ENCODE measurements at regions not wholly inside any gene's neighbourhood (a gene's known extent, or its start where the extent isn't known, plus 50 kb on each side); places are given as distances from the start of the nearest gene placed in this dataset.

DNA sequence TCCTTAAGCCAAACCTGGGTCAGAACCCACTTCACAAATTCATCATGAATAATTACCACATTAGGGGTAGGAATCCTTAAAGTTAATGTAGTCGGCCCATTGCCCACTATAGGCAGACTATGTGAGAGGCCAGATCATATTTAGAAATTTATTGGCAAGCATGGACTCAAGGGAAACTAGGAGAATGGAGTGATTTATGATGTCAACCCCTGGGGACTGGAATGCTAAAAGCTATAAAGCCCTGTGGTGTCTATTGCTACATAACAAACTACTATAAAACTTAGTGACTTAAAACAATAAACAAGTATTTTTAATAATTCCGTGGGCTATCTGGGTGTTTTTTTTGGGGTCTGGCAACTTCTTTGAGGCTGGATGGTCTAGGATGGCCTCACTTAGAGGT, 93.9 kb downstream of the PPP1R2C start:
- Mint-ChIP-seq H3K36me3 (no peaks in the 10 kb centered on the region), H3K4me3 (no peak overlapping the region), H3K9me3 (no peaks in the 10 kb centered on the region), H3K27ac (no peak overlapping the region), H3K4me1 (peaks cover 2% of the 10 kb centered on the region), H3K27me3 (no peaks in the 10 kb centered on the region)
- no peak for DNase-seq

DNA sequence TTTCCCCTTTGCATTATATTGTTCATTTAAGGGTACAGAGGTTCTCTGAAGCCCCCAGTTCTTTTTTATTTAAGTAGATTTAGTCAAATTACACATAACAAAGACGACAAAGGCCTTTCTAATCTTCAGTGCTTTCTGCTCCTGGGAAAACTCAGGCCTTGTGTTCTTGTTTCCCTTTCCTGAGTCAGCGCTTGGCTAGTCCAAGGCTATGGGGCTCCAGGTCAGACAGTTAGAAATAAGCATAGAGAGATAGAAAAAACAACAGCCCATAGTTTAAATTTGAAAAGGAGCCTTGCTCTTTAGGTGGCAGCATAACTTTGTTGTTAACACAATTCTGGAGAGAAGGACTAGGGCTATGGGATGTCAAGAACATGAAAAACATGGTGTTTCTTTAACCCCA, 97.3 kb downstream of the PPP1R2C start:
- no peaks in the 10 kb centered on the region for H3K27me3 Mint-ChIP-seq
- no peak for DNase-seq
- H3K9me3 Mint-ChIP-seq: no peaks in the 10 kb centered on the region
- H3K36me3 Mint-ChIP-seq: no peaks in the 10 kb centered on the region
- no peak overlapping the region for H3K27ac Mint-ChIP-seq
- no peak overlapping the region for H3K4me3 Mint-ChIP-seq
- peaks cover 2% of the 10 kb centered on the region for H3K4me1 Mint-ChIP-seq

GRCh38 chrX:42678133-42678532, 99.8 kb downstream of the PPP1R2C start:
- Mint-ChIP-seq H3K9me3 (no peaks in the 10 kb centered on the region), H3K4me1 (peaks cover 2% of the 10 kb centered on the region)

DNA sequence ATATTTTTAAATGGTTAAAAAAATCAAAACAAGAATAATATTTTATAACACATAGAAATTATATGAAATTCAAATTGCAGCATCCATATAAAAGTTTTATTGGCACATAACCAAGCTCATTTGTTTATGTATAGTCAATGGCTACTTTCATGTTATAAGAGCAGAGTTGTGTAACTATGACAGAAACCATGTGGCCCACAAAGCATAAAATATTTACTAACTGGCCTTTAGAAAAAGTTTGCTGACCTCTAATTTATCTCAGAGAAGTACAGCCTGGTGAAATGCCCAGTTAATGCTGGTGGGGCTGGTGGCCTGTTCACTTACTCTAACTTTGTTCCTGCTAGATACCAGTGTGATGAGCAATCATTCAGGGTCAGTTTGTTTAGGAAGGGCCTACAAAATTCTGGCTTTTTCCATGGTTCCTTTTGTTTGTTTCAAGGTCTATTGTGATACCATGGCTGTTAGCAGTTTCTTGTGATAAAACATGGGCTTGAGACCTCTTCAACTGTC, 104.6 kb downstream of the PPP1R2C start:
- no peak overlapping the region for H3K27ac Mint-ChIP-seq

More at GRCh38 chrX:42678133-42678532, 99.8 kb downstream of the PPP1R2C start:
- no peak for DNase-seq
- no peaks in the 10 kb centered on the region for H3K27me3 Mint-ChIP-seq
- no peak overlapping the region for H3K4me3 Mint-ChIP-seq
- no peaks in the 10 kb centered on the region for H3K36me3 Mint-ChIP-seq
- no peak overlapping the region for H3K27ac Mint-ChIP-seq

GRCh38 chrX:42664680-42665079, 113.3 kb downstream of the PPP1R2C start:
- H3K36me3 Mint-ChIP-seq: peaks cover 3% of the 10 kb centered on the region
- no peaks in the 10 kb centered on the region for H3K27me3 Mint-ChIP-seq
- peaks cover 4% of the 10 kb centered on the region for H3K9me3 Mint-ChIP-seq
- no peaks in the 10 kb centered on the region for H3K4me1 Mint-ChIP-seq
- H3K27ac Mint-ChIP-seq: no peak overlapping the region
- no peak for DNase-seq
- H3K4me3 Mint-ChIP-seq: no peak overlapping the region

More for the DNA sequence above, 104.6 kb downstream of the PPP1R2C start:
- Mint-ChIP-seq H3K36me3 (no peaks in the 10 kb centered on the region), H3K4me1 (no peaks in the 10 kb centered on the region), H3K9me3 (no peaks in the 10 kb centered on the region), H3K4me3 (no peak overlapping the region), H3K27me3 (no peaks in the 10 kb centered on the region)
- no peak for DNase-seq

DNA sequence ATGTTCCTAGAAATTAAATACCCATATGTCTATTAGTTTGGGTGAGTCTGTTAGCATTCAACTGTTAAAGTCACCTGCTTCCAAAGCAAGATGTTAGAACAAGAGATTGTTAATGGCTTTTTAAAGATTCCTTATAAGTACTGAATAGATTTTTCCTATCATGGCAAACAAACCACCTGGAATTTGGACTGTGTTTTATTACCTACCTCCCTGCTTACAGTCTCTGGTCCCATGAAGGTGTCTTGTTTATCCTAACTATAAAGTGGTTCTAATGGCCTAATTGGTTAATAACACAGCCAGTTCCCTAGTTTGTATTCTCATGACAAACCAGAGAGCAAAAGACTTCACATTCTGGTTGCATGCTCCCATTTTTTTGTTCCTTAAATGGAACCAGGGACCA, 149.5 kb downstream of the PPP1R2C start:
- H3K27me3 Mint-ChIP-seq: no peaks in the 10 kb centered on the region
- no peak overlapping the region for H3K4me3 Mint-ChIP-seq
- DNase-seq: no peak
- peaks cover 2% of the 10 kb centered on the region for H3K9me3 Mint-ChIP-seq
- H3K4me1 Mint-ChIP-seq: no peaks in the 10 kb centered on the region
- H3K27ac Mint-ChIP-seq: no peak overlapping the region
- peaks cover 2% of the 10 kb centered on the region for H3K36me3 Mint-ChIP-seq

GRCh38 chrX:42627891-42628290, 150.1 kb downstream of the PPP1R2C start:
- Mint-ChIP-seq H3K36me3 (peaks cover 2% of the 10 kb centered on the region), H3K4me1 (no peaks in the 10 kb centered on the region), H3K4me3 (no peak overlapping the region), H3K27ac (no peak overlapping the region), H3K27me3 (no peaks in the 10 kb centered on the region), H3K9me3 (peaks cover 2% of the 10 kb centered on the region)
- DNase-seq: no peak

DNA sequence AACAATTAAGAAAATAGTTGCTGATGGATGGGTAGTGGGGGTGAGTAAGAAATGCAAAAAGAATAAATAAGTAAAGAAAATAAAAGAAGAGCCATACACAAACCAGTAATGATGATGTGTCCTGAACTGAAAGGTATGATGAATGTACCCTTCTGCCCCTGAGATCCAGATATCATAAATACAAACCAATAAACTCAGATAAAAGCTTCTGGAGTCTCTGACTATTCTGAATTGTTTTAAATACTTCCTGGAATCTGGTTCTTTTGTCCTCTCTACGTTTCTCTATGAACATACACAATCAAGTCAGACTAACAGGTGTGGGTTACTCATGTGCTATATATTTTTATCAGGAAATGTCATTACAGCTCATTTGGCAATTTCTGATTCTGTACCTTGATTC, 153.4 kb downstream of the PPP1R2C start:
- no peaks in the 10 kb centered on the region for H3K27me3 Mint-ChIP-seq
- no peak overlapping the region for H3K27ac Mint-ChIP-seq
- H3K4me1 Mint-ChIP-seq: no peaks in the 10 kb centered on the region
- peaks cover 1% of the 10 kb centered on the region for H3K9me3 Mint-ChIP-seq
- no peak overlapping the region for H3K4me3 Mint-ChIP-seq
- H3K36me3 Mint-ChIP-seq: peaks cover under 1% of the 10 kb centered on the region
- DNase-seq: no peak

DNA sequence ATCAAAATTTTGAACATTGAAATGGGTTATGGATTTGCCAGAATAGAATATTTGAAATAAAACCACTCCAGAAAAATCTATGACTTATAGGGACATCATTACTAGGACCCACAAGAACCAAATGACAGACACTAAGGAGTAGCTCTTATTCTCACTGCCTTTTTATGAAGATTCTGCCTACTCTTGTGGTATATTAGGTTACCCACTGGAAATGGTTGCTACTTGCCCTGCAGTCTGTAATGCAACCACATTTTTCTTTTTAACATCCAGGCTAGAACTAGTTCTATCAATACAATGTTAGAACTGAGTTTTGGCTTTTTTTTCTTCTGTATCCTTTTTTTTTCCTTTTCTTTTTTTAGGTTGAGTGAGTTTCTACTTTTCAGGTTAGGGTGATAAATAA, 158.9 kb downstream of the PPP1R2C start:
- H3K4me1 Mint-ChIP-seq: peaks cover 12% of the 10 kb centered on the region
- no peak overlapping the region for H3K27ac Mint-ChIP-seq
- peaks cover 3% of the 10 kb centered on the region for H3K9me3 Mint-ChIP-seq

DNA sequence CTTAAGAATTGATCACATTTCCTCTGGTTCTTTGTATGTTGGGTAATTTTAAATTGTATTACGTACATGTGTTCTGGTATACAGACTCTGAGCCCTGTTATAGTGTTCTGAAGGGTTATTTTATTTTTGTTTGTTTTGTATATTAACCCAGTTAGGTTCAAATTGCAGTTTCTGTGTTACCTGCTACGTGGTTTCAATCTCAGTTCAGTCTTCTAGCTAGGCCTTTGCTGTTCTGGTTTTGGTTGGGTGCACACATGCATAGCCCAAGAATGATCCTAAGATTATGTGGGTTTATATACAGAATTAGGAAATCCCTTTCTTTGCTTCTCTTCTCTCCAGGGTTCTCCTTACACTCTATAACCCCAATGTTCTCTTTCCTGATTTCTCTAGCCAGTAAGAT, 161.0 kb downstream of the PPP1R2C start:
- Mint-ChIP-seq H3K9me3 (peaks cover 2% of the 10 kb centered on the region), H3K36me3 (no peaks in the 10 kb centered on the region), H3K27ac (no peak overlapping the region), H3K27me3 (no peaks in the 10 kb centered on the region), H3K4me3 (no peak overlapping the region), H3K4me1 (peaks cover 12% of the 10 kb centered on the region)
- DNase-seq: no peak

More for the DNA sequence above, 158.9 kb downstream of the PPP1R2C start:
- Mint-ChIP-seq H3K4me3 (no peak overlapping the region), H3K36me3 (no peaks in the 10 kb centered on the region), H3K27me3 (no peaks in the 10 kb centered on the region)
- no peak for DNase-seq

DNA sequence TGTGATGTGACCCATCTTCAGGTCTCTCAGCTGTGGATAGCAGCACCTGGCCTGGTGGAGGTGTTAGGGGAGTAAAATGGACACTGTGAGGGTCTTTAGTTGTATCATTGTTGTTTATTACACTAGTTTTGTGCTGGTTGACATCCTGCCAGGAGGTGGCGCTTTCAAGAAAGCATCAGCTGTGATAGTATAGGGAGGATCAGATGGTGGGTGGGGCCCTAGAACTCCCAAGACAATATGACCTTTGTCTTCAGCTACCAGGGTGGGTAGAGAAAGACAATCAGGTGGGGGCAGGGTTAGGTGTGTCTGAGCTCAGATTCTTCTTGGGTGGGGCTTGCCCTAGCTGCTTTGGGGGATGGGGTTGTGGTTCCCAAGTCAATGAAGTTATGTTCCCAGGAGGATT, 162.8 kb downstream of the PPP1R2C start:
- H3K27me3 Mint-ChIP-seq: no peaks in the 10 kb centered on the region
- no peak overlapping the region for H3K27ac Mint-ChIP-seq
- no peak overlapping the region for H3K4me3 Mint-ChIP-seq
- peaks cover 12% of the 10 kb centered on the region for H3K4me1 Mint-ChIP-seq
- peaks cover 2% of the 10 kb centered on the region for H3K9me3 Mint-ChIP-seq
- no peaks in the 10 kb centered on the region for H3K36me3 Mint-ChIP-seq
- DNase-seq: no peak

- no peaks in the 10 kb centered on the region for H3K4me1 Mint-ChIP-seq
- H3K4me3 Mint-ChIP-seq: no peak overlapping the region
- DNase-seq: no peak
- no peaks in the 10 kb centered on the region for H3K27me3 Mint-ChIP-seq
- H3K9me3 Mint-ChIP-seq: no peaks in the 10 kb centered on the region
- no peaks in the 10 kb centered on the region for H3K36me3 Mint-ChIP-seq
- H3K27ac Mint-ChIP-seq: no peak overlapping the region
Measured at GRCh38 chrX:42606591-42606990, 171.4 kb downstream of the PPP1R2C start.

DNA sequence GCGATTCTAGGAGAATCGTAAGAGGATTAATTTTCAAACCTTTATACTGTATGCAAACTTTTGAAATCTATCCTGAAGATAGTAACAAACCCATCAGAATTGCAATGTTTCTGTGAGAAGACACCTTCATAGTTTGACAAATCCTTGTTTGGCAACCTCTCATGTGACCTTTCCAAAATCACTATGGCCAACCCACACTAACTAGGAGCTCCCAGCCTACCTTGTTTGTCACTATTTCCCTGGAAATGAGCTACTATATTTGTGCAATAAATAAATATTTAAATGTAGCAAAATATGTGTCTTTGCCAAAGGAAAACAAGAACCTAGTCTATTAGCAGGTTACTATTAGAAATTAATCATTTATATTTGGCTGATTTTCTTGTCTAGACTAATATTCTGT, 173.7 kb downstream of the PPP1R2C start:
- H3K36me3 Mint-ChIP-seq: no peaks in the 10 kb centered on the region
- DNase-seq: no peak

GRCh38 chrX:42603016-42603415, 174.9 kb downstream of the PPP1R2C start:
- Mint-ChIP-seq H3K9me3 (no peaks in the 10 kb centered on the region), H3K4me3 (no peak overlapping the region), H3K27me3 (no peaks in the 10 kb centered on the region), H3K27ac (no peak overlapping the region), H3K4me1 (no peaks in the 10 kb centered on the region), H3K36me3 (no peaks in the 10 kb centered on the region)
- no peak for DNase-seq

More for the DNA sequence above, 173.7 kb downstream of the PPP1R2C start:
- no peak overlapping the region for H3K4me3 Mint-ChIP-seq
- H3K27me3 Mint-ChIP-seq: no peaks in the 10 kb centered on the region
- H3K27ac Mint-ChIP-seq: no peak overlapping the region
- H3K4me1 Mint-ChIP-seq: no peaks in the 10 kb centered on the region
- no peaks in the 10 kb centered on the region for H3K9me3 Mint-ChIP-seq

- Mint-ChIP-seq H3K9me3 (no peaks in the 10 kb centered on the region), H3K27ac (no peak overlapping the region), H3K4me1 (no peaks in the 10 kb centered on the region), H3K36me3 (no peaks in the 10 kb centered on the region), H3K27me3 (no peaks in the 10 kb centered on the region), H3K4me3 (no peak overlapping the region)
- no peak for DNase-seq
Measured at GRCh38 chrX:42602566-42602965, 175.4 kb downstream of the PPP1R2C start.

- H3K4me1 Mint-ChIP-seq: no peaks in the 10 kb centered on the region
Measured at GRCh38 chrX:42602136-42602535, 175.8 kb downstream of the PPP1R2C start.

GRCh38 chrX:42597481-42597880, 180.5 kb downstream of the PPP1R2C start:
- H3K27me3 Mint-ChIP-seq: no peaks in the 10 kb centered on the region
- H3K9me3 Mint-ChIP-seq: no peaks in the 10 kb centered on the region
- no peak overlapping the region for H3K27ac Mint-ChIP-seq
- no peaks in the 10 kb centered on the region for H3K4me1 Mint-ChIP-seq
- H3K4me3 Mint-ChIP-seq: no peak overlapping the region
- DNase-seq: no peak
- no peaks in the 10 kb centered on the region for H3K36me3 Mint-ChIP-seq

More at GRCh38 chrX:42602136-42602535, 175.8 kb downstream of the PPP1R2C start:
- Mint-ChIP-seq H3K36me3 (no peaks in the 10 kb centered on the region), H3K27me3 (no peaks in the 10 kb centered on the region), H3K27ac (no peak overlapping the region), H3K9me3 (no peaks in the 10 kb centered on the region), H3K4me3 (no peak overlapping the region)
- no peak for DNase-seq
